BJ (cell line): ENCODE measurements at regions not wholly inside any gene's neighbourhood (a gene's known extent, or its start where the extent isn't known, plus 50 kb on each side); places are given as distances from the start of the nearest gene placed in this dataset.

Experiments
- CTCF ChIA-PET: fragments of 350-600 bp; formaldehyde crosslinking; extraction: SDS; loops from one replicate; lab custom pipeline; 2021; ENCODE audit warnings: antibody characterized with exemption, inconsistent platforms; lab: Yijun Ruan, JAX
- POLR2A ChIA-PET: fragments of 300-600 bp; sonication (Branson Sonifier 250); formaldehyde crosslinking; extraction: SDS; loops from one replicate; lab custom pipeline; 2021; ENCODE audit warnings: antibody characterized with exemption; lab: Charles Lee
- DNase-seq: peaks from one replicate; pipeline ENCODE4 v3.0.0-alpha.2; 2011; ENCODE audit warnings: low read depth
- H3K27me3 ChIP-seq: 2 replicates; pipeline ENCODE4 v1.6.0; 2011; ENCODE audit warnings: low read length; ENCODE audit not compliant: control insufficient read depth, insufficient read depth
- H3K36me3 ChIP-seq: 2 replicates; pipeline ENCODE4 v1.5.1; 2011; ENCODE audit warnings: low read length; ENCODE audit not compliant: control insufficient read depth, insufficient read depth
- H3K4me3 ChIP-seq: 2 replicates; pipeline ENCODE4 v1.5.1; 2011; ENCODE audit warnings: low read depth, mild to moderate bottlenecking, control low read depth, low read length
- CTCF ChIP-seq: IDR thresholded peaks from 2 replicates; pipeline ENCODE4 v1.5.1; 2011; ENCODE audit warnings: low read depth, mild to moderate bottlenecking, control low read depth, inconsistent platforms, low read length, moderate library complexity; ENCODE audit not compliant: insufficient read depth

GRCh38 chrX:150094375-150094774, 156.1 kb upstream of the EOLA2 start:
- CTCF ChIA-PET = no interaction called here
- Histone ChIP-seq H3K4me3 (no peak overlapping the region), H3K27me3 (no peaks in the 10 kb centered on the region), H3K36me3 (no peaks in the 10 kb centered on the region)
- DNase-seq = no peak
- POLR2A ChIA-PET = interaction anchor here (0.6 kb wide), 1 partner anchor 11 kb away, joined by 3 read pairs; no protein-coding TSS in a partner anchor
- no peak for TF ChIP-seq CTCF

DNA sequence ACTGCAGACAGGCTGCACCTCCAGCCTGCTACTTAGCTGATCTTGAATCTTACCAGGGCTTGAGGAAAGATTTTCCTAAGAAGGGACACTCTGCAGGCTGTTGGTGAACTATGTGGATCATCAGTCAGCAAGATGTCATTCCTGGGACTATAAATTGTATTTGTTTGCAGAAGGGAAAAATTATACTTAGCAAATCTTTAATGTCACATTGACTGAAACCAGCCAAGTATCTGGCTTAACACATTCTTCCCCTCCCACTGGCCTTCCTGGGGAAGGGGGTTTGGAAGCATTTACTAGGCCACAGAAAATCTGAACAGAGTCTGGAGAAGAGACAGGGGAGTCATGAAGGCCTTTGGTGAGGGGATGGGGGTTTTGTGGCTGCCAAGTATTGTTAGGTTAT, 156.7 kb upstream of the EOLA2 start:
- TF ChIP-seq CTCF = no peak
- Histone ChIP-seq H3K36me3 (no peaks in the 10 kb centered on the region), H3K27me3 (no peaks in the 10 kb centered on the region), H3K4me3 (no peak overlapping the region)
- DNase-seq = no peak
- ChIA-PET POLR2A (interaction anchor here (0.6 kb wide), 1 partner anchor 12 kb away, joined by 3 read pairs; no protein-coding TSS in a partner anchor), CTCF (no interaction called here)

GRCh38 chrX:150099316-150099715, 161.0 kb upstream of the EOLA2 start:
- Histone ChIP-seq H3K27me3 (no peaks in the 10 kb centered on the region), H3K4me3 (no peak overlapping the region), H3K36me3 (no peaks in the 10 kb centered on the region)
- DNase-seq = no peak
- ChIA-PET POLR2A (no interaction called here), CTCF (no interaction called here)
- no peak for TF ChIP-seq CTCF

DNA sequence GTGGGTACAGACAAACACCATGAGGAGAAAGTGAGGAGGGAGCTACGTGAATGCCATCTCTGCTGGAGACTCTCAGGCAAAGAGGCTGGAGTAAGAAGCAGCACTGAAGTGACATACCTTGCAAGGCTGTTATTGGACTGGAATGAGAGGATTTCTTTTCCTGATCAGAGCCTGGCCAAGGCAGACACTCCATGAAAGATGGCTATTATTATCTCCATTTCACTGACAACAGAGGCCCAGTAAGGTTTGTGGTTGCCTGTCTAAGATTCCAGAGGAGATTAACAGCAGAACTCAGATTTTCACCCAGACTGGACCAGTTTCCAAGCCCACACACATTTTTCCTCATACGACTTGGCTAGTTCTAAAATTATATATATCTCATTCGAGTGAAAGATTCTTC, 162.0 kb upstream of the EOLA2 start:
- CTCF ChIA-PET = no interaction called here
- H3K27me3 ChIP-seq = no peaks in the 10 kb centered on the region
- POLR2A ChIA-PET = no interaction called here
- no peak for TF ChIP-seq CTCF
- no peaks in the 10 kb centered on the region for H3K36me3 ChIP-seq
- no peak overlapping the region for H3K4me3 ChIP-seq
- peak; percentile 11 for DNase-seq

GRCh38 chrX:150118476-150118875, 180.2 kb upstream of the EOLA2 start:
- Histone ChIP-seq H3K36me3 (no peaks in the 10 kb centered on the region), H3K4me3 (no peak overlapping the region), H3K27me3 (no peaks in the 10 kb centered on the region)
- DNase-seq = no peak
- TF ChIP-seq CTCF = no peak
- ChIA-PET CTCF (no interaction called here), POLR2A (no interaction called here)
